ENCODE measurements at regions not wholly inside any gene's neighbourhood (a gene's known extent, or its start where the extent isn't known, plus 50 kb on each side); places are given as distances from the start of the nearest gene placed in this dataset.
"Not testable (repeated sequence)": the region's sequence is repeated elsewhere in the genome, so short reads cannot be mapped to it uniquely, and the experiment has no call there.

DNA sequence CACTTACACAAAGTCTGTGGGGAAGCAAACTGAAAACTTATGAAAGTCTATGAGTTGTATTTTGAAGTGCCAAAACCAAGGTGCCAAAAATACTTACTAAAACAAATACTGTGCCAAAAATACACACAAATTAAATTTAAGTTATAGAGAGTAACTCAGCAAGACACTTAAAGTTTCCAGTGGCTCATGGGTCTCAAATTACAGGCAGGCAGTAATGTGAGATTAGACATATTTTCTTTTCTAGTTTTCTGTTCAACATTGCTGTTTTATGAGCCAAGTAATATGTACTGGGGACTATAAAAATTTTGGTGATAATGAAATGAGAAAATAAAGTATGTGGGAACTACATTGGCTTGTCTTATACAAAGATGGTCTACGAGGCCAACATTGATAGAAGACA is 172.2 kb upstream of the SNX2 start:
- no peak for DNase-seq

GRCh38 chr5:122605236-122605635 is 169.6 kb upstream of the SNX2 start:
- no peak for DNase-seq

DNA sequence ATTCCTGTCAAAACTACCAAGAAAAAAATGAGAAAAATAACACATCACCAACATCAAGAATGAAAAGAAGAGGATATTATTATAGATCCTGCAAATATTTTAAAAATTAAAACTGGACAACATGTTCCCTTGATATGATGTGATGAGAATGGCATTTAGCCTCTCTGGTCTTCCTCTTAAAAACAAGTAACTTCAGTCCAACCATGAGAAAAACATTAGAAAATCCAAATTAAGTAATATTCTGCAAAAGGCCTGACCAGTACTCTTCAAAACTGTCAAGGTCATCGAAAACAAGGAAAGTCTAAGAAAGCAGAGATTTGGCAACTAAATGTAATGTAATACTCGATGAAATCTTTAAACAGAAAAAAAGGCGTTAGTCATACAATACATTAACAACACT is 167.1 kb upstream of the SNX2 start:
- no peak for DNase-seq

GRCh38 chr5:122608222-122608621 is 166.7 kb upstream of the SNX2 start:
- DNase-seq = no peak

DNA sequence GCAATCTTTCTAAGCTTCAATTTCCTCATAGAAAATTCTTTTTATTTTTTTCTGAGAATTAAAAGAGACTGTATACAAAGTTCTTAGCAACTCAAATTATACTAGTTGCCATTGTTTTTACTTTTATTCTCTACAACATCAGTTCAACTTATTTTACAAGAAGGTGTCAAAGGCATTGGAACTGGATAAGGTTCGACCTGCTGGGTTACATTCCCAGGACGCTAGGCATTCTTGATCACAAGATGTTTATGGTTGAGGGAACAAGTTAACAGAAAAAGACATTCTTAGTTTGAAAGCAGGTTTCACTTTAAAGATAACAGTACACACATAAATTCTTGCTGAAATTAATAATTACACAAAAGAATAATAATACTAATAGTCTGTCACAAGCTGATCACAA is 163.5 kb upstream of the SNX2 start:
- DNase-seq = no peak

GRCh38 chr5:122612901-122613300 is 162.0 kb upstream of the SNX2 start:
- no peak for DNase-seq

DNA sequence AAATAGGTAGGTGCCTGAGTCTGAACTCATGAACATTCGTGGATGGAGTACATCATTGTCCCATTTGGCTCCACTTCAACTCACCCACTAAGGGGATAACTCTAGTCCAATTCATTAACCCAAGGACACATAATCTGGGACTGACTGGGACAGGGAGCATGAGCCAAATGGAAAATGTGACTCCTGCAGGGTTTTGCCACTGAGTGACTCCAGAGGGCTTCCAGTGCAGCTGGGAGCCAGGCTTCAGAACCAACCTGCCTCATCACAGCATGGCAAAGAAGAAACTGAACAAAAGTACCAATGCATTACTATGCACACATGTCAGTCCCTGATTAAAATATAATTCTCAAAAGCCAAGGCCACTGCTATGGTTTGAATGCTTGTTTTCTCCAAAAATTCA is 159.7 kb upstream of the SNX2 start:
- DNase-seq = no peak

- DNase-seq = no peak
Measured at GRCh38 chr5:122615832-122616231, 159.0 kb upstream of the SNX2 start.

DNA sequence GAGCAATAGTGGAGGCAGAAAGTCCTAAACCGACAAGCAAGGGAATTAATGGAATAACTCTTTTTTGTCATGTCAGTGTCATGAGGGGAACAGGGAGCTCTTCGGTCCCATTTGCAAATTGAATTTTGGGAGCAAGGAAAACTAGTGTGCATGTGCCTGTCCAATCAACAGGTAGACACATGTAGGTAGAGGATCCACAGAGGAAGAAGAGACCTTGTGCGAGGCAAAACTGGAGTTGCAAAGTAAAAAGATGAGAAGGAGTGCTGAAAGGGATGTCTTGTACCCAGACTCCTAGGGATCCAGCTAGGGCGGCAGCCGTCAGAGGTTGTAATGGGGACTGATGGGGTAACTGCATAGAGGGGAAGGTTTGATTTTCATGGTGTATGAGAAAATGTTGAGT is 156.8 kb upstream of the SNX2 start:
- not testable (repeated sequence) for DNase-seq

- DNase-seq = not testable (repeated sequence)
Measured at GRCh38 chr5:122620768-122621167, 154.1 kb upstream of the SNX2 start.

DNA sequence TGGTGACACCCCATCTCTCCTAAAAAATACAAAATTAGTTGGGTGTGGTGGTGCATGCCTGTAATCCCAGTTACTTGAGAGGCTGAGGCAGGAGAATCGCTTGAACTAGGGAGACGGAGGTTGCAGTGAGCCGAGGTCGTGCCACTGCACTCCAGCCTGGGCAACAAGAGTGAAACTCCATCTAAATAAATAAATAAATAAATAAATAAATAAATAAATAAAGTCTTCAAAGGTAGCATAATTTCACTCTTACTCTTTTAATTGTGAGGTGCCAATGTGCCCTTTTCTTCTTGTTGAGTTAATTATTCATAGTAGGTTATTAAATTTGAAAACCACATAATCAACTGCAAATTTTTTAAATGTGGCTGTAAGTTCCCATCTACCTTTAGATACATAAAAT is 146.2 kb upstream of the SNX2 start:
- not testable (repeated sequence) for DNase-seq

- no peak for DNase-seq
Measured at GRCh38 chr5:122629121-122629677, 145.7 kb upstream of the SNX2 start.

DNA sequence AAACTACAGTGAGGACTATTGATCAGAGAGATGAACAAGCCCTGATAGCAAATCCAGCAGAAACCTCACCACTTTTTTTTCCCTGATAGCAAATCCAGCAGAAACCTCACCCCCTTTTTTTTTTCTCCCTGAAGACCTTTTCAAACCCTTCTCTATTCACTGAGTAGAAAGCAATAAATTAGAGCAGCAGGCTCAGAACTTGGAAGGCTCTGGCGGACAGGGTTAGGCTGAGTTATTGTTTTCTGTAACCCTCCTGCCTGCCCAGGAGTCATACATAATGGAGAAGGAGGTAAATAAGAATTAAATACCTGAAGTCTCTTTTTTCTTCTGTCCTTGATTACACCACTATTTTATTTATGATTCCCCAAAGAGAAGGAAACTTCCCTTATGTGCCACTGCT is 136.3 kb upstream of the SNX2 start:
- no peak for DNase-seq

- no peak for DNase-seq
Measured at GRCh38 chr5:122639033-122639432, 135.8 kb upstream of the SNX2 start.

DNA sequence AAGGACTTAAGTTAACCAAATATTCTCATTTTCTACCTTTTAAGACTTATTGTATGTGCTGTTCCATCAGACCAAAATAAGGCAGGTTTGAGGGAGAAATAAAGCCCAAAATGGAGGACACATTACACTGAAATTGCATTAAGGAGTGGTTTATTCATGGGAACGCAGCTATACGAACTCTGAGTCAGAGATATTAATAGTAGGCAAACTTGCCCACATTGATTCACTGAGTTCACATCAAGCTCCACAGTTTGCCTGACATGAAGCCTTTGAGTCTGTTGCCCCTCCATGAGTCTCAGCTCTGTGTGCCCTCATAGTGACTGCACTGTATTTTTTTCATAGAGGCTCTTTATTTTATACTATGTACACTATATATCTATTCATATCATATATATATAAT is 135.0 kb upstream of the SNX2 start:
- DNase-seq = no peak

- DNase-seq = no peak
Measured at GRCh38 chr5:122649080-122649479, 125.8 kb upstream of the SNX2 start.

DNA sequence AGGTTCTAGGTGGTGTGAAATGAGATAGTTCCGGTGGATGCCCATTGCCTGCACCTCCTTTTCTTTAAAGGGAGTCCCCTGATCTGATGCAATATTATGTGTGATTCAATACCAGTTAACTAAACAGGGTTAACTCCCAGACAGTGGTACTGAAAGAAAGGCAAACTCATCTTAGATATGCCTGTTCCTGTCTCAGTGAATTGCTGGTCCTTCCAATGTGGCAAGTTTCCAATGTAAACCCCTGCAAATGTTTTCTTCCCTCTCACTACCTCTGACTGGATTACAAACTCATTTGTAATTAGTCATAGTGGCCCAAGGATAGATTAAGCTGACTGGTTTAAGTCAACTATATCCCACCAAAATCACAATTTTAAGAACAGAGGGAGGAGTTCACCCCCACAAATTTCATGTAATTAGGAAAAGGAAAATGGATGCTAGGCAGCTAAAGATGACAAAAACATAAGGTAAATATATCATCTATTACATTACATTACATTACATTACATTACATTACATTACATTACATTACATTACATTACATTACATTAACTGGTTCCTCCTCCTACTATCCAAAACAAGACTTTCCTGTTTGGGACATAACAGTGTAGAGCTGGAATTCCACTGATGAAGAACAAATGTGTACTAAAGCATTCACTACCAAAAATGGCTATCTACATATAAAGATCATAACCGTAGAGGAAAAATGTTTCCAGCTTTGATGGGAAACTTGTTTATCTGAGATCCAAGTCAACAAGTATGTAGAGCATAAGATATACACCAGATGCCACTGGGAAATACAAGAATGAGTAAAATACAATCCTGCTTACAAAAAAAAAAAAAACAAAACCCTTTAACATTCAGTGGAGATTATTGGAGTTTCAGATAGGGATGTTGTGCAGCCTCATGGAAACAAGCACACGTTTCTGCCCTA is 121.5 kb upstream of the SNX2 start:
- DNase-seq = no peak

DNA sequence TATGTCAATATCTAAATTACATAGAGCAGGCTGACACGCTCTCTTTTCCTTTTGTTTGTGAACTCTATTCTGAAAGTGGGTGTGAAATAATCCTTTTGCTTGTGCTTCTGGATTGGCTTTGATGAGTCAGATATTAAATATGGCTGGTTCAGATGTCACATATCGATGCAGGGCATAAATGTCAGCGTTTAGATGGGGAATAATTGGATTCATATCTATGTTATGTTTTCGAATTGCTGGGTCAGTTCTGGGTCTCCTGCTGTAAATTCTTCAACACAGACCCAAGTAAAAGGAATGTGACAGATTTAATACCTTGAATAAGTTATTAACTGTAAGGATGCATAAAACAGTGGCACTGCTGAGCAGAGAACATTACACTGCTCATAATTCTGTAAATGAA is 118.7 kb upstream of the SNX2 start:
- no peak for DNase-seq

DNA sequence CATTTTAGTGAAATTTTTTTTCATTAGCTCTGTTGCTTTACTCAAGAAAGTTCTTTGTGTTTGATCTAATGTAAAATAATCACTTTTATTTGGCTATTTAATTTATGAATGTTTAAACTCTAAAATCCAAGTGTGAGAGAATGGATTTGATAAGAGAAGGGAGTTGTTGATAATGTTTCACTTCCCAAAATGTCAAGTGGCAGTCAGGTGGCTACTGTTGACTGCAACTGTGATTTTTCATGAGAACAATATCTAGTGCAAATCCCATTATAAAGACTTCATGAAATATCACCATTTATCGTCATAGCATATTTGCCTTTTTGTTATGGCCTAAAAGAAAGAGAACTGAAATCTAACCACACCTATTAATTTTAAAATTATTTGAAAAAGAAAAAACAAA is 118.3 kb upstream of the SNX2 start:
- DNase-seq = no peak

GRCh38 chr5:122661496-122662180 is 113.2 kb upstream of the SNX2 start:
- no peak for DNase-seq

DNA sequence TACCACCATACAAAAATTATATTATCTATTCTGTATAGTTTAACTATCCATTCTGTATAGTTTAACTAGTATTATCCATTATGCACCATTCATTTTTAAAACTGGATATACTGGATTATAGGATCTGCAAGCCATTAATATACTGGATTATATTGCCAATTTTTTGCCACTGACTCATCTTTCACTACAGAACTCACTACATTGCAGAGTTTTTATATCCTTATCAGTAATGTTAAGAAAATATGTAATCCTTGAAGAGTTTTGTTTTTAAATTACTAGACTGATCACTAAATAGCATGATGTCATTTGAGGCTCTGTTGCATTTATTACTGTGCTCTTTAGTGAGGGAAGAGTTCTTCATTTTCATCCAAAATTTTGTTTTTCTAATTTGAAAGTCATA is 109.8 kb upstream of the SNX2 start:
- no peak for DNase-seq

- no peak for DNase-seq
Measured at GRCh38 chr5:122668552-122668951, 106.3 kb upstream of the SNX2 start.

DNA sequence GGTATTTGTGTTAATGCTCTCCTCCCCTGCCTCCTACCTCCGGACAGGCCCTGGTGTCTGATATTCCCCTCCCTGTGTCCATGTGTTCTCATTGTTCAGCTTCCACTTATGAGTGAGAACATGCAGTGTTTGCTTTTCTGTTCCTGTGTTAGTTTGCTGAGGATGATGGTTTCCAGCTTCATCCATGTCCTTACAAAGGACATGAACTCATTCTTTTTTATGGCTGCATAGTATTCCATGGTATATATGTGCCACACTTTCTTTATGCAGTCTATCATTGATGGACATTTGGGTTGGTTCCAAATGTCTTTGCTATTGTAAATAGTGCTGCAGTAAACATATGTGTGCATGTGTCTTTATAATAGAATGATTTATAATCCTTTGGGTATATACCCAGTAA is 105.2 kb upstream of the SNX2 start:
- DNase-seq = not testable (repeated sequence)

GRCh38 chr5:122673343-122673742 is 101.5 kb upstream of the SNX2 start:
- DNase-seq = no peak
